Calu3 (cell line): ENCODE measurements at regions not wholly inside any gene's neighbourhood (a gene's known extent, or its start where the extent isn't known, plus 50 kb on each side); places are given as distances from the start of the nearest gene placed in this dataset.
A peak's percentile ranks its signal among the peaks of the same experiment; 100 is the strongest.

Experiments
- BruUV-seq: library from RNA; stranded (reverse); fragments of 400-500 nt; replicated peaks from 2 replicates; lab custom pipeline; 2021; lab: Mats Ljungman, UMichigan
- CTCF ChIA-PET: fragments of 300-600 bp; sonication (Branson Sonifier 250); formaldehyde crosslinking; loops from one replicate; lab custom pipeline; 2022; ENCODE audit warnings: antibody characterized with exemption; lab: Charles Lee
- DNase-seq: peaks from one replicate; pipeline ENCODE4 v3.0.0; 2022
- H3K27ac Mint-ChIP-seq: one replicate; pipeline ENCODE4 v1.8.0; 2022; ENCODE audit warnings: mixed read lengths; ENCODE audit not compliant: unreplicated experiment
- H3K27me3 Mint-ChIP-seq: one replicate; pipeline ENCODE4 v1.8.0; 2022; ENCODE audit warnings: mixed read lengths; ENCODE audit not compliant: unreplicated experiment
- H3K36me3 Mint-ChIP-seq: one replicate; pipeline ENCODE4 v1.8.0; 2022; ENCODE audit warnings: mild to moderate bottlenecking, moderate library complexity, mixed read lengths; ENCODE audit not compliant: insufficient read depth, unreplicated experiment
- H3K4me1 Mint-ChIP-seq: one replicate; pipeline ENCODE4 v1.8.0; 2022; ENCODE audit warnings: mild to moderate bottlenecking, low read depth, mixed read lengths; ENCODE audit not compliant: unreplicated experiment
- H3K4me3 Mint-ChIP-seq: one replicate; pipeline ENCODE4 v1.8.0; 2022; ENCODE audit warnings: mild to moderate bottlenecking, low read depth, moderate library complexity, mixed read lengths; ENCODE audit not compliant: unreplicated experiment
- H3K9me3 Mint-ChIP-seq: one replicate; pipeline ENCODE4 v1.8.0; 2022; ENCODE audit warnings: low read depth, mixed read lengths; ENCODE audit not compliant: unreplicated experiment
- intact Hi-C: fragments of 100-400 bp; cut with micrococcal nuclease; formaldehyde crosslinking; loops from one replicate; pipeline ENCODE4 v1.10.0; 2022; ENCODE audit not compliant: unreplicated experiment
- TF ChIP-seq, protein P1 (sequence below): fragments of 200-600 bp; IDR thresholded peaks from one replicate; pipeline ENCODE4 v1.8.0; 2022; ENCODE audit warnings: antibody characterized with exemption; ENCODE audit not compliant: unreplicated experiment

GRCh38 chr11:130995266-130995665 lies 79.0 kb upstream of the SNX19 start:
- intact Hi-C loops: no loop called here
- Mint-ChIP-seq H3K4me1 (no peaks in the 10 kb centered on the region), H3K4me3 (no peak overlapping the region), H3K36me3 (no peaks in the 10 kb centered on the region), H3K27me3 (no peaks in the 10 kb centered on the region), H3K9me3 (peaks cover 13% of the 10 kb centered on the region), H3K27ac (no peak overlapping the region)
- no TSS peak for BruUV-seq
- no peak for DNase-seq
- CTCF ChIA-PET: no interaction called here
- TF ChIP-seq, protein P1, sequence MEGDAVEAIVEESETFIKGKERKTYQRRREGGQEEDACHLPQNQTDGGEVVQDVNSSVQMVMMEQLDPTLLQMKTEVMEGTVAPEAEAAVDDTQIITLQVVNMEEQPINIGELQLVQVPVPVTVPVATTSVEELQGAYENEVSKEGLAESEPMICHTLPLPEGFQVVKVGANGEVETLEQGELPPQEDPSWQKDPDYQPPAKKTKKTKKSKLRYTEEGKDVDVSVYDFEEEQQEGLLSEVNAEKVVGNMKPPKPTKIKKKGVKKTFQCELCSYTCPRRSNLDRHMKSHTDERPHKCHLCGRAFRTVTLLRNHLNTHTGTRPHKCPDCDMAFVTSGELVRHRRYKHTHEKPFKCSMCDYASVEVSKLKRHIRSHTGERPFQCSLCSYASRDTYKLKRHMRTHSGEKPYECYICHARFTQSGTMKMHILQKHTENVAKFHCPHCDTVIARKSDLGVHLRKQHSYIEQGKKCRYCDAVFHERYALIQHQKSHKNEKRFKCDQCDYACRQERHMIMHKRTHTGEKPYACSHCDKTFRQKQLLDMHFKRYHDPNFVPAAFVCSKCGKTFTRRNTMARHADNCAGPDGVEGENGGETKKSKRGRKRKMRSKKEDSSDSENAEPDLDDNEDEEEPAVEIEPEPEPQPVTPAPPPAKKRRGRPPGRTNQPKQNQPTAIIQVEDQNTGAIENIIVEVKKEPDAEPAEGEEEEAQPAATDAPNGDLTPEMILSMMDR: no peak

- no TSS peak for BruUV-seq
- H3K27ac Mint-ChIP-seq: no peak overlapping the region
- peaks cover 8% of the 10 kb centered on the region for H3K4me1 Mint-ChIP-seq
- H3K9me3 Mint-ChIP-seq: peaks cover 9% of the 10 kb centered on the region
- TF ChIP-seq, protein P1: no peak
- intact Hi-C loops: no loop called here
- no peaks in the 10 kb centered on the region for H3K36me3 Mint-ChIP-seq
- H3K27me3 Mint-ChIP-seq: no peaks in the 10 kb centered on the region
- CTCF ChIA-PET: no interaction called here
- DNase-seq: no peak
- H3K4me3 Mint-ChIP-seq: no peak overlapping the region
These were observed 81.0 kb upstream of the SNX19 start for GRCh38 chr11:130997278-130997677.

DNA sequence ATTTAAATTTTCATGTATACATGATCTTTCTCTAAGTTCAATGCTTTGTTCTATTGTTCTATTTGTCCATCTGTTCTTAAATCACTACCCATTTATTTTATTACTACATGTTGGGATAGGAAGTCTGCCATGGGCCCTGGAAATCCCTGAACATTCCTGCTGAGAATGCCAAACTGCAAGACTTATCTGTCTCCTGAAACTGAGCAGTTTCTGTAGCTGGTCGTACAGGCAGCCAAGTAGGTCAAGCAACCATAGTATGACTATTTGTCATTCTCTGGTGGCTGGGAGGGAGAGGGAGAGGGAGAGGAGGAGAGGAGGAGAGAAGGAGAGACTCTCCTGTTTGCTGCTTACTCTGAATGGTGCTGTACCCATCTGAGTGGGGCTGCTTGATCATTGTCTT lies 82.8 kb upstream of the SNX19 start:
- no peaks in the 10 kb centered on the region for H3K27me3 Mint-ChIP-seq
- CTCF ChIA-PET: no interaction called here
- TF ChIP-seq, protein P1: no peak
- no TSS peak for BruUV-seq
- no peak overlapping the region for H3K4me3 Mint-ChIP-seq
- no peak for DNase-seq
- intact Hi-C loops: no loop called here
- H3K9me3 Mint-ChIP-seq: peaks cover 7% of the 10 kb centered on the region
- peaks cover 8% of the 10 kb centered on the region for H3K4me1 Mint-ChIP-seq
- H3K36me3 Mint-ChIP-seq: no peaks in the 10 kb centered on the region
- H3K27ac Mint-ChIP-seq: no peak overlapping the region

GRCh38 chr11:130999992-131000770 lies 83.9 kb upstream of the SNX19 start:
- BruUV-seq: no TSS peak
- H3K4me3 Mint-ChIP-seq: no peak overlapping the region
- intact Hi-C loops: no loop called here
- peaks cover 8% of the 10 kb centered on the region for H3K4me1 Mint-ChIP-seq
- H3K9me3 Mint-ChIP-seq: peaks cover 5% of the 10 kb centered on the region
- no peaks in the 10 kb centered on the region for H3K27me3 Mint-ChIP-seq
- no peak overlapping the region for H3K27ac Mint-ChIP-seq
- H3K36me3 Mint-ChIP-seq: no peaks in the 10 kb centered on the region
- TF ChIP-seq, protein P1: no peak
- CTCF ChIA-PET: no interaction called here
- peak; percentile 4 for DNase-seq
